ENCODE measurements at regions not wholly inside any gene's neighbourhood (a gene's known extent, or its start where the extent isn't known, plus 50 kb on each side); places are given as distances from the start of the nearest gene placed in this dataset.

DNA sequence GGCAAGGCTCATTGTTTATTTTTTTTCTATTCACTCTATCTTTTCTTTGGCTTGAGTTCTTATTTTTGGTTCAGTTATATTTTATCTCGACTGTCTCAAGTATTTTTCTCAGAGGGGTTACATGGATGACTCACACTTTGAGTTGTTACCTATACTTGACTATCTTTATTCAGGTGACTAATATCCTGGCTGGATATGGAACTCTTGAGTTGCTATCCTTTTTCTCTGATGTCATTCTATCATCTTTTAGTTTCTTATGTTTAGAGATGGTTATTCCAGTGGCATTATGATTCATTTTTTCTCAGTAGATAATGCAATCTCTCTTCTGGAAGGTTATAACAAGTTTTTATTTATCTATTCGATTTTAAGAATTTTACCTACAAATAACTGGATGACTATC, 117.9 kb downstream of the COX18 start:
- POLR2A ChIA-PET, result no interaction called here
- FAIRE-seq, result no peak

More for the DNA sequence above, 117.9 kb downstream of the COX18 start:
- Histone ChIP-seq H3K27ac (ENCODE audit: extremely low read depth, low read depth, low read length) (no peak overlapping the region), H3K4me1 (replicated peaks in 1 of 2; ENCODE audit: control insufficient read depth in 2 of 2, insufficient read depth in 2 of 2, low read length in 2 of 2) (no peaks in the 10 kb centered on the region), H3K36me3 (ENCODE audit: control insufficient read depth, insufficient read depth, low read length) (no peaks in the 10 kb centered on the region), H4K20me1 (replicated peaks; ENCODE audit: control insufficient read depth, insufficient read depth, low read length) (no peaks in the 10 kb centered on the region), H3K27me3 (ENCODE audit: control insufficient read depth in 2 of 2, insufficient read depth in 2 of 2, low read length in 2 of 2) (no peaks in the 10 kb centered on the region), H3K79me2 (ENCODE audit: control insufficient read depth, insufficient read depth, low read length) (no peaks in the 10 kb centered on the region), H3K9me1 (ENCODE audit: control insufficient read depth, insufficient read depth, low read length) (no peaks in the 10 kb centered on the region), H3K4me3 (no peak overlapping the region), H3K9me3 (replicated peaks; ENCODE audit: control insufficient read depth, insufficient read depth, low read depth, low read length) (no peaks in the 10 kb centered on the region), H3K4me2 (ENCODE audit: insufficient read depth, low read length) (no peak overlapping the region), H2AFZ (ENCODE audit: low read depth, low read length) (no peak overlapping the region), H3K9ac (ENCODE audit: insufficient read depth in 1 of 2, low read depth in 2 of 2, low read length in 2 of 2) (no peak overlapping the region)
- CTCF ChIA-PET (ENCODE audit: low intra/inter-chr PET ratio), result interaction anchor here (0.6 kb wide), 1 partner anchor 483 kb away, joined by 3 read pairs; no protein-coding TSS in a partner anchor
- no TSS peak for BruUV-seq (replicated peaks)
- no peak for TF ChIP-seq KLF6 (CRISPR knock-in tag; IDR thresholded peaks at IDR 0.05; ENCODE audit: borderline replicate concordance)
- no peak for TF ChIP-seq ZBTB8A (IDR thresholded peaks at IDR 0.05; ENCODE audit: partially characterized antibody)
- TF ChIP-seq TCFL5 (CRISPR knock-in tag; conservative IDR thresholded peaks at IDR 0.05), result no peak
- no peak for TF ChIP-seq CHD1 (IDR thresholded peaks at IDR 0.05; ENCODE audit: low read length)
- TF ChIP-seq, protein P1, sequence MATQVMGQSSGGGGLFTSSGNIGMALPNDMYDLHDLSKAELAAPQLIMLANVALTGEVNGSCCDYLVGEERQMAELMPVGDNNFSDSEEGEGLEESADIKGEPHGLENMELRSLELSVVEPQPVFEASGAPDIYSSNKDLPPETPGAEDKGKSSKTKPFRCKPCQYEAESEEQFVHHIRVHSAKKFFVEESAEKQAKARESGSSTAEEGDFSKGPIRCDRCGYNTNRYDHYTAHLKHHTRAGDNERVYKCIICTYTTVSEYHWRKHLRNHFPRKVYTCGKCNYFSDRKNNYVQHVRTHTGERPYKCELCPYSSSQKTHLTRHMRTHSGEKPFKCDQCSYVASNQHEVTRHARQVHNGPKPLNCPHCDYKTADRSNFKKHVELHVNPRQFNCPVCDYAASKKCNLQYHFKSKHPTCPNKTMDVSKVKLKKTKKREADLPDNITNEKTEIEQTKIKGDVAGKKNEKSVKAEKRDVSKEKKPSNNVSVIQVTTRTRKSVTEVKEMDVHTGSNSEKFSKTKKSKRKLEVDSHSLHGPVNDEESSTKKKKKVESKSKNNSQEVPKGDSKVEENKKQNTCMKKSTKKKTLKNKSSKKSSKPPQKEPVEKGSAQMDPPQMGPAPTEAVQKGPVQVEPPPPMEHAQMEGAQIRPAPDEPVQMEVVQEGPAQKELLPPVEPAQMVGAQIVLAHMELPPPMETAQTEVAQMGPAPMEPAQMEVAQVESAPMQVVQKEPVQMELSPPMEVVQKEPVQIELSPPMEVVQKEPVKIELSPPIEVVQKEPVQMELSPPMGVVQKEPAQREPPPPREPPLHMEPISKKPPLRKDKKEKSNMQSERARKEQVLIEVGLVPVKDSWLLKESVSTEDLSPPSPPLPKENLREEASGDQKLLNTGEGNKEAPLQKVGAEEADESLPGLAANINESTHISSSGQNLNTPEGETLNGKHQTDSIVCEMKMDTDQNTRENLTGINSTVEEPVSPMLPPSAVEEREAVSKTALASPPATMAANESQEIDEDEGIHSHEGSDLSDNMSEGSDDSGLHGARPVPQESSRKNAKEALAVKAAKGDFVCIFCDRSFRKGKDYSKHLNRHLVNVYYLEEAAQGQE (IDR thresholded peaks at IDR 0.05; ENCODE audit: borderline replicate concordance), result no peak
- TF ChIP-seq, protein P1 (CRISPR knock-in tag; IDR thresholded peaks at IDR 0.05; ENCODE audit: low read depth), result no peak
- TF ChIP-seq, protein P2, sequence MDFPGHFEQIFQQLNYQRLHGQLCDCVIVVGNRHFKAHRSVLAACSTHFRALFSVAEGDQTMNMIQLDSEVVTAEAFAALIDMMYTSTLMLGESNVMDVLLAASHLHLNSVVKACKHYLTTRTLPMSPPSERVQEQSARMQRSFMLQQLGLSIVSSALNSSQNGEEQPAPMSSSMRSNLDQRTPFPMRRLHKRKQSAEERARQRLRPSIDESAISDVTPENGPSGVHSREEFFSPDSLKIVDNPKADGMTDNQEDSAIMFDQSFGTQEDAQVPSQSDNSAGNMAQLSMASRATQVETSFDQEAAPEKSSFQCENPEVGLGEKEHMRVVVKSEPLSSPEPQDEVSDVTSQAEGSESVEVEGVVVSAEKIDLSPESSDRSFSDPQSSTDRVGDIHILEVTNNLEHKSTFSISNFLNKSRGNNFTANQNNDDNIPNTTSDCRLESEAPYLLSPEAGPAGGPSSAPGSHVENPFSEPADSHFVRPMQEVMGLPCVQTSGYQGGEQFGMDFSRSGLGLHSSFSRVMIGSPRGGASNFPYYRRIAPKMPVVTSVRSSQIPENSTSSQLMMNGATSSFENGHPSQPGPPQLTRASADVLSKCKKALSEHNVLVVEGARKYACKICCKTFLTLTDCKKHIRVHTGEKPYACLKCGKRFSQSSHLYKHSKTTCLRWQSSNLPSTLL (IDR thresholded peaks at IDR 0.05), result no peak
- no peak for TF ChIP-seq PTTG1 (tag; IDR thresholded peaks at IDR 0.05; ENCODE audit: low read depth)
- no peak for TF ChIP-seq NR2F6 (CRISPR knock-in tag; IDR thresholded peaks at IDR 0.05)
- TF ChIP-seq CAMTA2 (CRISPR knock-in tag; conservative IDR thresholded peaks at IDR 0.05), result no peak
- WGBS (ENCODE audit: insufficient coverage, low coverage, missing lambda C conversion rate), result 2% methylated on average over 2 of the region's 2 CpGs
- in situ Hi-C loops (cut with MboI), result no loop called here
- DNase-seq (ENCODE audit: extremely low read depth in 1 of 4, low spot score in 3 of 4) (no peak), ATAC-seq (no peak)
- intact Hi-C loops (cut with micrococcal nuclease), result no loop called here
